Neural progenitor cell (in vitro differentiated cells): ENCODE measurements at regions not wholly inside any gene's neighbourhood (a gene's known extent, or its start where the extent isn't known, plus 50 kb on each side); places are given as distances from the start of the nearest gene placed in this dataset.

Experiments
- DNase-seq: peaks from one replicate; pipeline ENCODE4 v3.0.0-alpha.2; 2016; ENCODE audit warnings: low spot score
- H2AFZ ChIP-seq: fragments of 200-600 bp; sonication (generic); replicated peaks from 2 replicates; pipeline ENCODE4 v1.6.1; 2016; ENCODE audit warnings: antibody characterized with exemption
- H3F3A ChIP-seq: fragments of 200-600 bp; sonication (generic); 2 replicates; pipeline ENCODE4 v1.6.1; 2016; ENCODE audit warnings: antibody characterized with exemption, low read depth
- H3K27ac ChIP-seq: fragments of 200-600 bp; sonication (generic); 2 replicates; pipeline ENCODE4 v1.5.1; 2016; ENCODE audit warnings: mild to moderate bottlenecking
- H3K27me3 ChIP-seq: fragments of 200-600 bp; sonication (generic); 2 replicates; pipeline ENCODE4 v1.6.1; 2016; ENCODE audit warnings: mild to moderate bottlenecking, moderate library complexity
- H3K36me3 ChIP-seq: fragments of 200-600 bp; sonication (generic); 2 replicates; pipeline ENCODE4 v1.5.1; 2016
- H3K4me1 ChIP-seq: fragments of 200-600 bp; sonication (generic); 2 replicates; pipeline ENCODE4 v1.6.1; 2016; ENCODE audit warnings: mixed run types
- H3K4me2 ChIP-seq: fragments of 200-600 bp; sonication (generic); 2 replicates; pipeline ENCODE4 v1.6.1; 2016
- H3K4me3 ChIP-seq: fragments of 200-600 bp; sonication (generic); 2 replicates; pipeline ENCODE4 v1.5.1; 2016
- H3K79me2 ChIP-seq: fragments of 200-600 bp; sonication (generic); 2 replicates; pipeline ENCODE4 v1.6.1; 2016; ENCODE audit warnings: low read depth
- H3K9ac ChIP-seq: fragments of 200-600 bp; sonication (generic); 2 replicates; pipeline ENCODE4 v1.6.1; 2016
- H3K9me3 ChIP-seq: fragments of 200-600 bp; sonication (generic); 2 replicates; pipeline ENCODE4 v1.5.1; 2016; ENCODE audit warnings: low read depth
- H4K20me1 ChIP-seq: fragments of 200-600 bp; sonication (generic); 2 replicates; pipeline ENCODE4 v1.6.1; 2016; ENCODE audit warnings: low read depth
- H3K27ac Mint-ChIP-seq: 3 replicates; pipeline ENCODE4 v1.8.0; 2021; ENCODE audit warnings: mixed read lengths
- H3K27me3 Mint-ChIP-seq: 2 replicates; pipeline ENCODE4 v1.8.0; 2022; ENCODE audit warnings: low read depth, mild to moderate bottlenecking, inconsistent platforms, moderate library complexity, mixed read lengths; ENCODE audit not compliant: insufficient read depth
- H3K36me3 Mint-ChIP-seq: 3 replicates; pipeline ENCODE4 v1.8.0; 2021; ENCODE audit warnings: mixed read lengths
- H3K4me1 Mint-ChIP-seq: 3 replicates; pipeline ENCODE4 v1.8.0; 2021; ENCODE audit warnings: mixed read lengths
- H3K4me3 Mint-ChIP-seq: 3 replicates; pipeline ENCODE4 v1.8.0; 2021; ENCODE audit warnings: mild to moderate bottlenecking, moderate library complexity, mixed read lengths
- H3K9me3 Mint-ChIP-seq: 3 replicates; pipeline ENCODE4 v1.8.0; 2020; ENCODE audit warnings: mixed read lengths
- EZH2 ChIP-seq: fragments of 200-600 bp; sonication (generic); IDR thresholded peaks from 2 replicates; pipeline ENCODE4 v1.6.1; 2017; ENCODE audit warnings: antibody characterized with exemption, mild to moderate bottlenecking, moderate library complexity
- EZH2phosphoT487 ChIP-seq: fragments of 200-600 bp; sonication (generic); IDR thresholded peaks from 2 replicates; pipeline ENCODE4 v1.6.1; 2017; ENCODE audit warnings: antibody characterized with exemption
- TF ChIP-seq, protein P1 (sequence below): fragments of 200-600 bp; sonication (generic); IDR thresholded peaks from 2 replicates; pipeline ENCODE4 v1.5.1; 2017; ENCODE audit warnings: antibody characterized with exemption, mild to moderate bottlenecking

DNA sequence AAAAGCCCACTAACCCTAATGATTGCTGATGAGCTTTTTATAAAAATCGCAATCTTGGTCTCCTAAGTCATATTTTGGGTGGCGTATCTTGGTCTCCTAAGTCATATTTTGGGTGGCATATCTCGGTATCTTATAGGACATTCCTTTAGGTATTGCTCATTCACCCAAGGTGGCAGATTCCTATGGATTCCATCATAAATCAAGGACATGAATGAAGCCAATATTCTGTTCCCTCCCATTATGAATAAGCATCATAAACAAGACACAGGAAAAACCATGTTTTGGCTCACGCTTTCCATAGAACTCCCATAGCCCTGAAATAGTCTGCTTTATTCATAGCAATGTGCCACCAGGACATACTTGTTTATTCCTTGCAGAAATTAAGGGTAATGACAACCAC, 95.0 kb upstream of the CD99 start:
- Histone ChIP-seq H3K79me2 (no peaks in the 10 kb centered on the region), H4K20me1 (no peaks in the 10 kb centered on the region), H3K4me2 (no peak overlapping the region), H3K27me3 (no peaks in the 10 kb centered on the region), H2AFZ (no peak overlapping the region), H3K4me1 (no peaks in the 10 kb centered on the region), H3K9ac (no peak overlapping the region), H3F3A (peaks cover 9% of the 10 kb centered on the region), H3K27ac (no peak overlapping the region), H3K4me3 (no peak overlapping the region), H3K36me3 (no peaks in the 10 kb centered on the region), H3K9me3 (no peaks in the 10 kb centered on the region)
- no peak for DNase-seq
- no peak overlapping the region for H3K27ac Mint-ChIP-seq
- no peak overlapping the region for H3K4me3 Mint-ChIP-seq
- H3K36me3 Mint-ChIP-seq: peaks cover 17% of the 10 kb centered on the region
- TF ChIP-seq EZH2 (no peak), EZH2phosphoT487 (no peak)
- TF ChIP-seq, protein P1, sequence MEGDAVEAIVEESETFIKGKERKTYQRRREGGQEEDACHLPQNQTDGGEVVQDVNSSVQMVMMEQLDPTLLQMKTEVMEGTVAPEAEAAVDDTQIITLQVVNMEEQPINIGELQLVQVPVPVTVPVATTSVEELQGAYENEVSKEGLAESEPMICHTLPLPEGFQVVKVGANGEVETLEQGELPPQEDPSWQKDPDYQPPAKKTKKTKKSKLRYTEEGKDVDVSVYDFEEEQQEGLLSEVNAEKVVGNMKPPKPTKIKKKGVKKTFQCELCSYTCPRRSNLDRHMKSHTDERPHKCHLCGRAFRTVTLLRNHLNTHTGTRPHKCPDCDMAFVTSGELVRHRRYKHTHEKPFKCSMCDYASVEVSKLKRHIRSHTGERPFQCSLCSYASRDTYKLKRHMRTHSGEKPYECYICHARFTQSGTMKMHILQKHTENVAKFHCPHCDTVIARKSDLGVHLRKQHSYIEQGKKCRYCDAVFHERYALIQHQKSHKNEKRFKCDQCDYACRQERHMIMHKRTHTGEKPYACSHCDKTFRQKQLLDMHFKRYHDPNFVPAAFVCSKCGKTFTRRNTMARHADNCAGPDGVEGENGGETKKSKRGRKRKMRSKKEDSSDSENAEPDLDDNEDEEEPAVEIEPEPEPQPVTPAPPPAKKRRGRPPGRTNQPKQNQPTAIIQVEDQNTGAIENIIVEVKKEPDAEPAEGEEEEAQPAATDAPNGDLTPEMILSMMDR: no peak
- peaks cover 7% of the 10 kb centered on the region for H3K4me1 Mint-ChIP-seq
- peaks cover 3% of the 10 kb centered on the region for H3K27me3 Mint-ChIP-seq
- H3K9me3 Mint-ChIP-seq: peaks cover 5% of the 10 kb centered on the region

DNA sequence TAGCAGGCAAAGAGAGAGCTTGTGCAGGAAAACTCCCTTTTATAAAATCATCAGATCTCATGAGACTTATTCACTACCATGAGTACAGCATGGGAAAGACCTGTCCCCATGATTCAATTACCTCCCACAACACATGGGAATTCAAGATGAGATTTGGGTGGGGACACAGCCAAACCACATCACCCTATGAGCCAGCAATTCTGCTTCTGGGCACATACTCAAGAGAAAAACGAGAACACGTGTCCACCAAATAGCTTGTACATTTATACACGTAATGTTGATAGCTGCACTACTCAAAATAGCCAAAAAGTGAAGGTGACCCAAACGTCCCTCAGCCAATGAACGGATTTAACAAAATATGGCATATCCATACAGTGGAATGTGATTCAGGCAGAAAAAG, 94.5 kb upstream of the DHRSX start:
- no peak overlapping the region for H3K4me2 ChIP-seq

DNA sequence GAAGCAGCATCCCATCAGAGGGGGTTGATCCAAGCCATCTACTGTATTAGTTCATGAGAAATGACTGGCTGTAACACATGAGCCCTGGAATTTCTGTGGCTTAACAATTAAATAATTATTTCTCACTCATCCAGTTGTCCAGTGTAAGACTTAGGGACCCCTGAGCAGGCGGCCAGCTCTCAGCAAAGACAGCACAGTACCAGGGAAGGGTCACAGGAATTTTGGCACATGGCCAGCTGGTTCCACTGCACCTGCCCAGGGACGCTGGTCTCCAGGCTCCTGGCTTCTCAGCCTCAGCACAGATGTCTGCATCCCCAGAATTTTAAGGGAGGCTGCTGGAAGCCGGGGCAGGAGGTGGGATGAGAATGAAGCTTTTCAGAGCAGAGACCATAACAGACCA, 93.7 kb upstream of the DHRSX start:
- Histone ChIP-seq H3K4me1 (no peaks in the 10 kb centered on the region), H3K27me3 (no peaks in the 10 kb centered on the region), H3K36me3 (no peaks in the 10 kb centered on the region), H3K4me2 (no peak overlapping the region), H3F3A (peaks cover 9% of the 10 kb centered on the region), H3K9ac (no peak overlapping the region), H3K4me3 (no peak overlapping the region), H4K20me1 (no peaks in the 10 kb centered on the region), H3K27ac (no peak overlapping the region), H2AFZ (no peak overlapping the region), H3K9me3 (no peaks in the 10 kb centered on the region), H3K79me2 (no peaks in the 10 kb centered on the region)
- Mint-ChIP-seq H3K4me3 (no peak overlapping the region), H3K4me1 (peaks cover 7% of the 10 kb centered on the region), H3K27ac (no peak overlapping the region), H3K9me3 (peaks cover 2% of the 10 kb centered on the region), H3K36me3 (peaks cover 7% of the 10 kb centered on the region), H3K27me3 (peaks cover 3% of the 10 kb centered on the region)
- DNase-seq: no peak
- TF ChIP-seq EZH2phosphoT487: no peak
- TF ChIP-seq, protein P1: no peak

More for the DNA sequence above, 94.5 kb upstream of the DHRSX start:
- H3K4me1 ChIP-seq: no peaks in the 10 kb centered on the region
- no peak overlapping the region for H3K27ac Mint-ChIP-seq
- no peak overlapping the region for H3K9ac ChIP-seq
- H3K4me3 Mint-ChIP-seq: no peak overlapping the region
- no peaks in the 10 kb centered on the region for H3K9me3 ChIP-seq
- peaks cover 3% of the 10 kb centered on the region for H3K27me3 Mint-ChIP-seq
- H3F3A ChIP-seq: peaks cover 9% of the 10 kb centered on the region
- H3K36me3 Mint-ChIP-seq: peaks cover 12% of the 10 kb centered on the region
- peaks cover 5% of the 10 kb centered on the region for H3K9me3 Mint-ChIP-seq
- peaks cover 7% of the 10 kb centered on the region for H3K4me1 Mint-ChIP-seq
- no peak overlapping the region for H2AFZ ChIP-seq
- no peaks in the 10 kb centered on the region for H3K79me2 ChIP-seq
- H3K27me3 ChIP-seq: no peaks in the 10 kb centered on the region
- no peak for DNase-seq
- TF ChIP-seq EZH2phosphoT487 (no peak), EZH2 (no peak)
- TF ChIP-seq, protein P1: no peak
- no peak overlapping the region for H3K4me3 ChIP-seq
- no peak overlapping the region for H3K27ac ChIP-seq
- no peaks in the 10 kb centered on the region for H4K20me1 ChIP-seq
- no peaks in the 10 kb centered on the region for H3K36me3 ChIP-seq

DNA sequence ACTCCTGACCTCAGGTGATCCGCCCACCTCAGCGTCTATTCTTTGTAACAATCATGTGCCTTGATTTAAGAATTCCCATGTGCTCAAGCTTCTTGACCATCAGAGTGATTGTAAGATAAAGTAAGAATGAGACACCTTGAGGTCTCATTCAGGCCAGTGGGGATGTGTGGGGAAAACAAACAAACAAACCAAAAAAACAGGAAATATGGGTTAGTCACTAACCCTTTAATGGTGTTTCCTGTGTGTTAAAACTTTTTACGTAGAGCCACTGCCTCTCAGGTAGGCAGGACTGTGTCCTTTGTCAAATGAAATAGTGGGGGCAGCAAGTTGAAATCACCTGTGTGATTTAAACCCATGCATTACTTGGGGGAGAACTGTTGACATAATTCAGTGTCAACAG, 91.5 kb upstream of the DHRSX start:
- H3K27ac Mint-ChIP-seq: no peak overlapping the region
- TF ChIP-seq EZH2phosphoT487 (no peak), EZH2 (no peak)
- TF ChIP-seq, protein P1: no peak
- Histone ChIP-seq H3K4me3 (no peak overlapping the region), H3K27me3 (no peaks in the 10 kb centered on the region), H3K9me3 (no peaks in the 10 kb centered on the region), H3K36me3 (no peaks in the 10 kb centered on the region), H3K9ac (no peak overlapping the region), H3K4me1 (no peaks in the 10 kb centered on the region), H3K27ac (no peak overlapping the region), H3K4me2 (no peak overlapping the region), H2AFZ (no peak overlapping the region), H3F3A (peaks cover 9% of the 10 kb centered on the region), H4K20me1 (no peaks in the 10 kb centered on the region), H3K79me2 (no peaks in the 10 kb centered on the region)
- no peak for DNase-seq
- H3K9me3 Mint-ChIP-seq: peaks cover 2% of the 10 kb centered on the region
- peaks cover 3% of the 10 kb centered on the region for H3K27me3 Mint-ChIP-seq
- H3K36me3 Mint-ChIP-seq: peaks cover 3% of the 10 kb centered on the region
- peaks cover 7% of the 10 kb centered on the region for H3K4me1 Mint-ChIP-seq
- H3K4me3 Mint-ChIP-seq: no peak overlapping the region
